PC-3 (cell line): ENCODE measurements at regions not wholly inside any gene's neighbourhood (a gene's known extent, or its start where the extent isn't known, plus 50 kb on each side); places are given as distances from the start of the nearest gene placed in this dataset.

Experiments used
- EZH2 ChIP-seq: fragments of 300-600 bp; sonication (generic); IDR thresholded peaks from one replicate; pipeline ENCODE4 v1.6.1; 2017; ENCODE audit warnings: antibody characterized with exemption, mild to moderate bottlenecking, low read length; ENCODE audit not compliant: unreplicated experiment
- EZH2phosphoT487 ChIP-seq: fragments of 300-600 bp; sonication (generic); IDR thresholded peaks from 2 replicates; pipeline ENCODE4 v1.6.1; 2018; ENCODE audit warnings: mild to moderate bottlenecking, antibody characterized with exemption, low read length, borderline replicate concordance
- TF ChIP-seq, protein P1 (sequence below): fragments of 300-600 bp; sonication (generic); conservative IDR thresholded peaks from 2 replicates; pipeline ENCODE4 v1.5.1; 2017; ENCODE audit warnings: antibody characterized with exemption, low read depth, mild to moderate bottlenecking, low read length

- TF ChIP-seq, protein P1, sequence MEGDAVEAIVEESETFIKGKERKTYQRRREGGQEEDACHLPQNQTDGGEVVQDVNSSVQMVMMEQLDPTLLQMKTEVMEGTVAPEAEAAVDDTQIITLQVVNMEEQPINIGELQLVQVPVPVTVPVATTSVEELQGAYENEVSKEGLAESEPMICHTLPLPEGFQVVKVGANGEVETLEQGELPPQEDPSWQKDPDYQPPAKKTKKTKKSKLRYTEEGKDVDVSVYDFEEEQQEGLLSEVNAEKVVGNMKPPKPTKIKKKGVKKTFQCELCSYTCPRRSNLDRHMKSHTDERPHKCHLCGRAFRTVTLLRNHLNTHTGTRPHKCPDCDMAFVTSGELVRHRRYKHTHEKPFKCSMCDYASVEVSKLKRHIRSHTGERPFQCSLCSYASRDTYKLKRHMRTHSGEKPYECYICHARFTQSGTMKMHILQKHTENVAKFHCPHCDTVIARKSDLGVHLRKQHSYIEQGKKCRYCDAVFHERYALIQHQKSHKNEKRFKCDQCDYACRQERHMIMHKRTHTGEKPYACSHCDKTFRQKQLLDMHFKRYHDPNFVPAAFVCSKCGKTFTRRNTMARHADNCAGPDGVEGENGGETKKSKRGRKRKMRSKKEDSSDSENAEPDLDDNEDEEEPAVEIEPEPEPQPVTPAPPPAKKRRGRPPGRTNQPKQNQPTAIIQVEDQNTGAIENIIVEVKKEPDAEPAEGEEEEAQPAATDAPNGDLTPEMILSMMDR = peak; percentile 92
- no peak for TF ChIP-seq EZH2phosphoT487
- no peak for TF ChIP-seq EZH2
These were observed 260.8 kb downstream of the RASSF9 start for GRCh38 chr12:85575120-85576096.
